GM12878 (cell line): ENCODE measurements at regions not wholly inside any gene's neighbourhood (a gene's known extent, or its start where the extent isn't known, plus 50 kb on each side); places are given as distances from the start of the nearest gene placed in this dataset.
A peak's percentile ranks its signal among the peaks of the same experiment; 100 is the strongest.

ENCODE experiments used
- BCL11A ChIP-seq: IDR thresholded peaks from 2 replicates; pipeline ENCODE4 v1.6.1; 2011; ENCODE audit warnings: low read depth, low read length
- BHLHE40 ChIP-seq, 2 experiments: fragments of 450-650 bp in 1 of 2; IDR thresholded peaks; 2 replicates each; pipeline ENCODE4 v1.6.1; 2011 to 2017; ENCODE audit warnings: low read depth in 2 of 2, borderline replicate concordance in 1 of 2, improper control_type of control experiment in 1 of 2, low read length in 1 of 2, mild to moderate bottlenecking in 1 of 2
- CBFB ChIP-seq: IDR thresholded peaks from 2 replicates; pipeline ENCODE4 v1.6.1; 2016; ENCODE audit warnings: antibody characterized with exemption, low read depth
- CREB1 ChIP-seq: IDR thresholded peaks from 2 replicates; pipeline ENCODE4 v1.6.1; 2012; ENCODE audit warnings: low read depth, mild to moderate bottlenecking, inconsistent platforms
- CREM ChIP-seq: IDR thresholded peaks from 2 replicates; pipeline ENCODE4 v1.6.1; 2014; ENCODE audit warnings: antibody characterized with exemption, low read depth
- DPF2 ChIP-seq: fragments of 450-650 bp; IDR thresholded peaks from 2 replicates; pipeline ENCODE4 v1.6.1; 2017; ENCODE audit warnings: mild to moderate bottlenecking
- EZH2 ChIP-seq: IDR thresholded peaks from 2 replicates; pipeline ENCODE4 v1.6.1; 2012; ENCODE audit warnings: low read depth, mild to moderate bottlenecking, control low read depth, inconsistent platforms, low read length, borderline replicate concordance; ENCODE audit not compliant: control insufficient read depth
- FOXM1 ChIP-seq: IDR thresholded peaks from 2 replicates; pipeline ENCODE4 v1.6.1; 2012; ENCODE audit warnings: low read depth, mild to moderate bottlenecking, inconsistent platforms, low read length, moderate library complexity
- GATAD2B ChIP-seq: fragments of 450-650 bp; conservative IDR thresholded peaks from 2 replicates; pipeline ENCODE4 v1.6.1; 2017; ENCODE audit warnings: low read depth, mild to moderate bottlenecking, moderate library complexity
- IKZF2 ChIP-seq, 2 experiments: fragments of 450-650 bp; IDR thresholded peaks; 2 replicates each; pipeline ENCODE4 v1.6.1; 2017; ENCODE audit warnings: mild to moderate bottlenecking in 2 of 2, moderate library complexity in 2 of 2
- JUNB ChIP-seq: IDR thresholded peaks from 2 replicates; pipeline ENCODE4 v1.6.1; 2016; ENCODE audit warnings: antibody characterized with exemption, mild to moderate bottlenecking
- KDM1A ChIP-seq: fragments of 200-600 bp; sonication (generic); IDR thresholded peaks from 2 replicates; pipeline ENCODE4 v1.6.1; 2016; ENCODE audit warnings: borderline replicate concordance
- MYC ChIP-seq: IDR thresholded peaks from 2 replicates; pipeline ENCODE4 v1.6.1; 2011; ENCODE audit warnings: mild to moderate bottlenecking, low read length, moderate library complexity, inconsistent platforms; ENCODE audit not compliant: insufficient read depth, insufficient replicate concordance, insufficient read length, severe bottlenecking
- NFIC ChIP-seq: IDR thresholded peaks from 2 replicates; pipeline ENCODE4 v1.6.1; 2012; ENCODE audit warnings: low read depth, mild to moderate bottlenecking, inconsistent platforms, low read length, moderate library complexity
- NFXL1 ChIP-seq: fragments of 450-650 bp; IDR thresholded peaks from 2 replicates; pipeline ENCODE4 v1.6.1; 2017; ENCODE audit warnings: antibody characterized with exemption, mild to moderate bottlenecking, borderline replicate concordance
- NKRF ChIP-seq: fragments of 450-650 bp; conservative IDR thresholded peaks from 2 replicates; pipeline ENCODE4 v1.6.1; 2017; ENCODE audit warnings: mild to moderate bottlenecking, moderate library complexity
- PAX5 ChIP-seq: IDR thresholded peaks from 2 replicates; pipeline ENCODE4 v1.6.1; 2011; ENCODE audit warnings: low read depth, low read length, borderline replicate concordance
- PAX8 ChIP-seq: fragments of 450-650 bp; IDR thresholded peaks from 2 replicates; pipeline ENCODE4 v1.6.1; 2017; ENCODE audit warnings: mild to moderate bottlenecking, moderate library complexity
- PML ChIP-seq: IDR thresholded peaks from 2 replicates; pipeline ENCODE4 v1.6.1; 2012; ENCODE audit warnings: low read length, inconsistent platforms
- RAD21 ChIP-seq: IDR thresholded peaks from 2 replicates; pipeline ENCODE4 v1.6.1; 2011; ENCODE audit warnings: mild to moderate bottlenecking, low read depth, low read length, moderate library complexity; ENCODE audit not compliant: insufficient read depth
- RAD51 ChIP-seq: fragments of 450-650 bp; IDR thresholded peaks from 2 replicates; pipeline ENCODE4 v1.6.1; 2016; ENCODE audit warnings: moderate library complexity, mild to moderate bottlenecking, inconsistent platforms
- RELA ChIP-seq: fragments of 450-650 bp; IDR thresholded peaks from 2 replicates; pipeline ENCODE4 v1.8.0; 2014; ENCODE audit warnings: borderline replicate concordance; ENCODE audit not compliant: partially characterized antibody
- SIX5 ChIP-seq: IDR thresholded peaks from 2 replicates; pipeline ENCODE4 v1.6.1; 2011; ENCODE audit warnings: mild to moderate bottlenecking, low read depth, low read length, moderate library complexity; ENCODE audit not compliant: severe bottlenecking
- SMAD5 ChIP-seq: IDR thresholded peaks from 2 replicates; pipeline ENCODE4 v1.6.1; 2016; ENCODE audit warnings: antibody characterized with exemption, low read depth
- TF ChIP-seq, protein P1 (sequence below): fragments of 450-650 bp; IDR thresholded peaks from 2 replicates; pipeline ENCODE4 v1.6.1; 2017; ENCODE audit warnings: mild to moderate bottlenecking, moderate library complexity
- TF ChIP-seq, protein P2 (sequence below): fragments of 450-650 bp; IDR thresholded peaks from 2 replicates; pipeline ENCODE4 v1.6.1; 2014; ENCODE audit warnings: mild to moderate bottlenecking

GRCh38 chr20:53826597-53827291, 233.1 kb upstream of the ZNF217 start (continued):
- TF ChIP-seq IKZF2 (IDR thresholded peaks at IDR 0.05) (no peak; a peak in 1 of 4 replicates), GATAD2B (no peak), JUNB (peak; percentile 40), NKRF (no peak), SMAD5 (no peak), FOXM1 (no peak), RAD51 (peak; percentile 91), PML (no peak), KDM1A (no peak), BCL11A (0 out of 2 replicates have a peak, but pooled peaks have one; percentile 25), CREM (no peak), NFIC (peak; percentile 49; the same call in 1 of the 2 replicates), DPF2 (0 out of 2 replicates have a peak, but pooled peaks have one; percentile 51), BHLHE40 (IDR thresholded peaks at IDR 0.05; ENCODE audit: borderline replicate concordance in 1 of 2, low read depth in 2 of 2, low read length in 1 of 2) (peak in 1 of 2 experiments; percentile 9; a peak in 1 of 4 replicates), PAX8 (no peak), PAX5 (no peak), EZH2 (no peak), CBFB (no peak), CREB1 (no peak), MYC (no peak), RAD21 (0 out of 2 replicates have a peak, but pooled peaks have one; percentile 6), RELA (no peak), NFXL1 (peak; percentile 7; the same call in 1 of the 2 replicates), SIX5 (no peak)
- TF ChIP-seq, protein P1, sequence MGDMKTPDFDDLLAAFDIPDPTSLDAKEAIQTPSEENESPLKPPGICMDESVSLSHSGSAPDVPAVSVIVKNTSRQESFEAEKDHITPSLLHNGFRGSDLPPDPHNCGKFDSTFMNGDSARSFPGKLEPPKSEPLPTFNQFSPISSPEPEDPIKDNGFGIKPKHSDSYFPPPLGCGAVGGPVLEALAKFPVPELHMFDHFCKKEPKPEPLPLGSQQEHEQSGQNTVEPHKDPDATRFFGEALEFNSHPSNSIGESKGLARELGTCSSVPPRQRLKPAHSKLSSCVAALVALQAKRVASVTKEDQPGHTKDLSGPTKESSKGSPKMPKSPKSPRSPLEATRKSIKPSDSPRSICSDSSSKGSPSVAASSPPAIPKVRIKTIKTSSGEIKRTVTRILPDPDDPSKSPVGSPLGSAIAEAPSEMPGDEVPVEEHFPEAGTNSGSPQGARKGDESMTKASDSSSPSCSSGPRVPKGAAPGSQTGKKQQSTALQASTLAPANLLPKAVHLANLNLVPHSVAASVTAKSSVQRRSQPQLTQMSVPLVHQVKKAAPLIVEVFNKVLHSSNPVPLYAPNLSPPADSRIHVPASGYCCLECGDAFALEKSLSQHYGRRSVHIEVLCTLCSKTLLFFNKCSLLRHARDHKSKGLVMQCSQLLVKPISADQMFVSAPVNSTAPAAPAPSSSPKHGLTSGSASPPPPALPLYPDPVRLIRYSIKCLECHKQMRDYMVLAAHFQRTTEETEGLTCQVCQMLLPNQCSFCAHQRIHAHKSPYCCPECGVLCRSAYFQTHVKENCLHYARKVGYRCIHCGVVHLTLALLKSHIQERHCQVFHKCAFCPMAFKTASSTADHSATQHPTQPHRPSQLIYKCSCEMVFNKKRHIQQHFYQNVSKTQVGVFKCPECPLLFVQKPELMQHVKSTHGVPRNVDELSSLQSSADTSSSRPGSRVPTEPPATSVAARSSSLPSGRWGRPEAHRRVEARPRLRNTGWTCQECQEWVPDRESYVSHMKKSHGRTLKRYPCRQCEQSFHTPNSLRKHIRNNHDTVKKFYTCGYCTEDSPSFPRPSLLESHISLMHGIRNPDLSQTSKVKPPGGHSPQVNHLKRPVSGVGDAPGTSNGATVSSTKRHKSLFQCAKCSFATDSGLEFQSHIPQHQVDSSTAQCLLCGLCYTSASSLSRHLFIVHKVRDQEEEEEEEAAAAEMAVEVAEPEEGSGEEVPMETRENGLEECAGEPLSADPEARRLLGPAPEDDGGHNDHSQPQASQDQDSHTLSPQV, result no peak
- TF ChIP-seq, protein P2, sequence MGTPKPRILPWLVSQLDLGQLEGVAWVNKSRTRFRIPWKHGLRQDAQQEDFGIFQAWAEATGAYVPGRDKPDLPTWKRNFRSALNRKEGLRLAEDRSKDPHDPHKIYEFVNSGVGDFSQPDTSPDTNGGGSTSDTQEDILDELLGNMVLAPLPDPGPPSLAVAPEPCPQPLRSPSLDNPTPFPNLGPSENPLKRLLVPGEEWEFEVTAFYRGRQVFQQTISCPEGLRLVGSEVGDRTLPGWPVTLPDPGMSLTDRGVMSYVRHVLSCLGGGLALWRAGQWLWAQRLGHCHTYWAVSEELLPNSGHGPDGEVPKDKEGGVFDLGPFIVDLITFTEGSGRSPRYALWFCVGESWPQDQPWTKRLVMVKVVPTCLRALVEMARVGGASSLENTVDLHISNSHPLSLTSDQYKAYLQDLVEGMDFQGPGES, result no peak
